Peyer's patch (tissue), 4 donors: ENCODE measurements at regions not wholly inside any gene's neighbourhood (a gene's known extent, or its start where the extent isn't known, plus 50 kb on each side); places are given as distances from the start of the nearest gene placed in this dataset.
A peak's percentile ranks its signal among the peaks of the same experiment; 100 is the strongest.

ENCODE experiments used
- DNase-seq, 3 donors: peaks; one replicate each; pipeline ENCODE4 v3.0.0-alpha.2; 2017 to 2019
- H3K27ac ChIP-seq, 4 donors: fragments of 200-600 bp; sonication (generic); one replicate each; pipeline ENCODE4 v1.5.1; 2016 to 2019
- H3K27me3 ChIP-seq, 2 donors: fragments of 200-600 bp; sonication (generic); one replicate each; pipeline ENCODE4 v1.5.1; 2019
- H3K36me3 ChIP-seq, 3 donors: fragments of 200-600 bp; sonication (generic); one replicate each; pipeline ENCODE4 v1.5.1; 2016 to 2019
- H3K4me1 ChIP-seq, 4 donors: fragments of 200-600 bp; sonication (generic); one replicate each; pipeline ENCODE4 v1.5.1; 2016 to 2019
- H3K4me3 ChIP-seq, 4 donors: fragments of 200-600 bp; sonication (generic); 1 replicate in 3 of 4; 2 replicates in 1 of 4; pipeline ENCODE4 v1.5.1; 2016 to 2019; ENCODE audit warnings: mild to moderate bottlenecking in 1 of 4
- H3K9me3 ChIP-seq, 4 donors: fragments of 200-600 bp; sonication (generic); one replicate each; pipeline ENCODE4 v1.5.1; 2016 to 2019; ENCODE audit warnings: mild to moderate bottlenecking in 1 of 4
- CTCF ChIP-seq, 6 experiments: fragments of 450-650 bp in 4 of 6; fragments of 200-600 bp in 2 of 6; sonication (generic) in 1 of 6; IDR thresholded peaks; one replicate each; pipeline ENCODE4 v1.5.1; 2017 to 2019; ENCODE audit warnings: antibody characterized with exemption in 6 of 6, mild to moderate bottlenecking in 3 of 6, moderate library complexity in 1 of 6
- POLR2A ChIP-seq, 2 donors: fragments of 450-650 bp; IDR thresholded peaks; one replicate each; pipeline ENCODE4 v1.5.1; 2017; ENCODE audit warnings: antibody characterized with exemption in 2 of 2, mild to moderate bottlenecking in 2 of 2, moderate library complexity in 2 of 2

DNA sequence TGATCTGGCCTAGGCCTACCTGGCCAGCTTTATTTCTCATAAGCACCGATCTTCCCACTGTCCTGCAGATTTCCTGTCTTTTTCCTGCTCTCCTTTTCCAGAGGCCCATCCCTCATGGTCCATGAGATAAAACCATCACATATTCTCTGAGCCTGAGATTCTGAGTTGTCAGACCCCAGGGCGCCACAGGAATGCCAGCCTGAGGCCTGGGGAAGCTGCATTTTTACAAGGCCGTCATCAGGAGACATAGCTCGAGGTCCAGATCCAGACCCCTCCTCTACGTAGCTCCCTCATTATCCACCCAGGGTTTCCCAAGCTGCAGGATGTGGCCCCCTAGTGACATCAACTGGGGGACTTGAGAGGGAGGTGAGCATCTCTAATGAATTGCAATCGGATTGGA, 204.3 kb downstream of the ATPSCKMT start:
- no peaks in the 10 kb centered on the region for H3K36me3 ChIP-seq
- DNase-seq: no peak
- no peak overlapping the region for H3K4me3 ChIP-seq
- H3K9me3 ChIP-seq: no peaks in the 10 kb centered on the region
- no peak for TF ChIP-seq POLR2A (IDR thresholded peaks at IDR 0.05)
- no peaks in the 10 kb centered on the region for H3K27me3 ChIP-seq
- H3K4me1 ChIP-seq: no peaks in the 10 kb centered on the region
- H3K27ac ChIP-seq: no peak overlapping the region

- Histone ChIP-seq H3K4me1 (no peaks in the 10 kb centered on the region), H3K27ac (no peak overlapping the region)
Measured at GRCh38 chr5:10036136-10036815, 213.4 kb downstream of the ATPSCKMT start.

DNA sequence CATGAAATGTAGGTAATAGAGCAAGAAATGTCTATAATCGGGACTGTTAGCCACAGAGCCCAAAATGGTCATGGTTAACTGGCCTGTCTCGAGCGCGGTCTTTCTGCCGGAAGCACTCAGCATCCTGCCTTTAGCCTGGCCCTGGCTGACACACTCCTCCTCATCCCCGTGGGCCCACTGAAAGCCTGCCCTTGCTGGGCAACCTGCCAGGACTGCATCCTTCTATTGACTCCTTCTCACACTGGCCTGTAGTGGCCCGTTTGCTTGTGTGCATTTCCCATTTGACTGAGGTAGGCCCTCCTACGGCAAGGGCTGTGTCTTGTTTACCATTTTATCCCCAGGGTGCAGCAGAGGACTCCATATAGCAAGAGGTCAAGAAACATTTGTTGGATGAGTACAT, 215.7 kb downstream of the ATPSCKMT start:
- DNase-seq: no peak
- no peaks in the 10 kb centered on the region for H3K9me3 ChIP-seq
- TF ChIP-seq POLR2A (IDR thresholded peaks at IDR 0.05): no peak
- no peak for TF ChIP-seq CTCF (IDR thresholded peaks at IDR 0.05)
- H3K4me3 ChIP-seq: no peak overlapping the region
- H3K27me3 ChIP-seq: no peaks in the 10 kb centered on the region
- no peak overlapping the region for H3K27ac ChIP-seq
- no peaks in the 10 kb centered on the region for H3K36me3 ChIP-seq
- H3K4me1 ChIP-seq: no peaks in the 10 kb centered on the region

More at GRCh38 chr5:10036136-10036815, 213.4 kb downstream of the ATPSCKMT start:
- no peak for DNase-seq
- no peaks in the 10 kb centered on the region for H3K9me3 ChIP-seq
- TF ChIP-seq CTCF (IDR thresholded peaks at IDR 0.05): no peak
- TF ChIP-seq POLR2A (IDR thresholded peaks at IDR 0.05): no peak
- H3K27me3 ChIP-seq: no peaks in the 10 kb centered on the region
- H3K36me3 ChIP-seq: no peaks in the 10 kb centered on the region
- no peak overlapping the region for H3K4me3 ChIP-seq

- H3K4me3 ChIP-seq: no peak overlapping the region
- no peaks in the 10 kb centered on the region for H3K4me1 ChIP-seq
- H3K36me3 ChIP-seq: no peaks in the 10 kb centered on the region
Measured at GRCh38 chr5:10031817-10032216, 217.9 kb downstream of the ATPSCKMT start.

GRCh38 chr5:10030219-10030831, 219.4 kb downstream of the ATPSCKMT start:
- H3K36me3 ChIP-seq: no peaks in the 10 kb centered on the region
- no peaks in the 10 kb centered on the region for H3K9me3 ChIP-seq
- no peak for DNase-seq
- no peak overlapping the region for H3K27ac ChIP-seq
- peak in 3 of 6 experiments; percentile 23 to 37 (median 36) for TF ChIP-seq CTCF (IDR thresholded peaks at IDR 0.05)
- no peak for TF ChIP-seq POLR2A (IDR thresholded peaks at IDR 0.05)
- H3K4me1 ChIP-seq: no peaks in the 10 kb centered on the region
- H3K4me3 ChIP-seq: no peak overlapping the region
- no peaks in the 10 kb centered on the region for H3K27me3 ChIP-seq

More at GRCh38 chr5:10031817-10032216, 217.9 kb downstream of the ATPSCKMT start:
- Histone ChIP-seq H3K27ac (no peak overlapping the region), H3K9me3 (no peaks in the 10 kb centered on the region), H3K27me3 (no peaks in the 10 kb centered on the region)
- TF ChIP-seq CTCF (IDR thresholded peaks at IDR 0.05) (no peak), POLR2A (IDR thresholded peaks at IDR 0.05) (no peak)
- DNase-seq: no peak

GRCh38 chr5:10023494-10023893, 226.2 kb downstream of the ATPSCKMT start:
- TF ChIP-seq CTCF (IDR thresholded peaks at IDR 0.05) (no peak), POLR2A (IDR thresholded peaks at IDR 0.05) (no peak)

More at GRCh38 chr5:10023494-10023893, 226.2 kb downstream of the ATPSCKMT start:
- Histone ChIP-seq H3K27me3 (no peaks in the 10 kb centered on the region), H3K27ac (no peak overlapping the region), H3K4me3 (no peak overlapping the region), H3K9me3 (peaks cover 0 to 4% (median 0%) of the 10 kb centered on the region in 4 donors), H3K36me3 (no peaks in the 10 kb centered on the region), H3K4me1 (no peaks in the 10 kb centered on the region)
- no peak for DNase-seq
